Right atrium auricular region (tissue), 2 donors: ENCODE measurements at regions not wholly inside any gene's neighbourhood (a gene's known extent, or its start where the extent isn't known, plus 50 kb on each side); places are given as distances from the start of the nearest gene placed in this dataset.

Experiments
- DNase-seq: peaks from one replicate; pipeline ENCODE4 v3.0.0-alpha.2; 2019; ENCODE audit warnings: low spot score
- H3K27ac ChIP-seq, 2 donors: fragments of 200-600 bp; sonication (generic); 1 replicate in 1 of 2; 2 replicates in 1 of 2; pipeline ENCODE4 v1.5.1; 2016 to 2019
- H3K27me3 ChIP-seq, 2 donors: fragments of 200-600 bp; sonication (generic); one replicate each; pipeline versions ENCODE4 v1.5.1 to v1.6.0; 2017 to 2019
- H3K36me3 ChIP-seq: fragments of 200-600 bp; sonication (generic); one replicate; pipeline ENCODE4 v1.5.1; 2016
- H3K4me1 ChIP-seq, 2 donors: fragments of 200-600 bp; sonication (generic); one replicate each; pipeline versions ENCODE4 v1.5.1 to v1.6.0; 2017 to 2019
- H3K4me3 ChIP-seq, 2 donors: fragments of 200-600 bp; sonication (generic); 1 replicate in 1 of 2; 2 replicates in 1 of 2; pipeline ENCODE4 v1.5.1; 2017 to 2019; ENCODE audit warnings: mild to moderate bottlenecking in 1 of 2, moderate library complexity in 1 of 2
- H3K9me3 ChIP-seq, 2 donors: fragments of 200-600 bp; sonication (generic); one replicate each; pipeline ENCODE4 v1.5.1; 2019
- CTCF ChIP-seq, 2 donors: fragments of 200-600 bp; sonication (generic); IDR thresholded peaks; one replicate each; pipeline ENCODE4 v1.5.1; 2019; ENCODE audit warnings: antibody characterized with exemption in 2 of 2

DNA sequence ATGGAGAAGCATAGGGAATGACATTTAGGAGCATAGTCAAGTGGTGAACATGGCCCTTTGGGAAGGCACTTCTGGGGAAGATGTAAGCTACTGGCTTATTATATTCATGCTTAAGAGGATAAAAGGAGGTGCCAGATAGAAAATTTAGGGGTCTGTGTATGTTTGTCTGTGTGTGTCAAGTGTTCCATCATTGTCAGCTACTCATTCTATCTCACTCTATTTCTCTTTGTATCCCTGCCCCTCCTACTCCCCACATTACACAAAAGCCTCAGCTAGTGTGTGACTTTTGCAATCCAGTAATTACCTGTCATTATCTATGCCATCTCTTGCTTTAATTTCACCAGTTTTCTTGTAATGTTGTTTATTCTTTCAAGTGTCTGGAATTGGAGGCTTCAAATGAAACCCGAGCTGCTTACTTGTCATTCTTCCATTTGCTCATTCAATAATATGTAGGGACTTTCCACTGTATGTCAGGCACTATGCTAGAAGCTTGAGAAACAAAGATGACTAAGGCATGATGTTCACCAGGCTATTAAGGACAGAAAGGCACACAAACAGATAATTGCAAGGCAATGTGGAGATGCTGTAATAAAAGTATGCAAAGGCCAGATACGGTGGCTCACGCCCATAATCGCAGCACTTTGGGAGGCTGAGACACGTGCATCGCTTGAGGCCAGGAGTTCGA is 229.8 kb upstream of the TEX13C start:
- no peak for TF ChIP-seq CTCF (IDR thresholded peaks at IDR 0.05)
- no peak for DNase-seq
- H3K36me3 ChIP-seq: no peaks in the 10 kb centered on the region
- H3K4me3 ChIP-seq: no peak overlapping the region
- H3K9me3 ChIP-seq: no peaks in the 10 kb centered on the region
- H3K27me3 ChIP-seq: no peaks in the 10 kb centered on the region
- H3K27ac ChIP-seq: no peak overlapping the region
- no peaks in the 10 kb centered on the region for H3K4me1 ChIP-seq

GRCh38 chrX:125093852-125094251 is 225.8 kb upstream of the TEX13C start:
- no peak for DNase-seq
- no peaks in the 10 kb centered on the region for H3K9me3 ChIP-seq
- H3K36me3 ChIP-seq: no peaks in the 10 kb centered on the region
- H3K4me3 ChIP-seq: no peak overlapping the region
- no peak overlapping the region for H3K27ac ChIP-seq
- no peak for TF ChIP-seq CTCF (IDR thresholded peaks at IDR 0.05)
- no peaks in the 10 kb centered on the region for H3K27me3 ChIP-seq
- H3K4me1 ChIP-seq: no peaks in the 10 kb centered on the region

- H3K9me3 ChIP-seq: no peaks in the 10 kb centered on the region
- H3K4me3 ChIP-seq: no peak overlapping the region
- H3K27me3 ChIP-seq: no peaks in the 10 kb centered on the region
- no peak for DNase-seq
- H3K36me3 ChIP-seq: no peaks in the 10 kb centered on the region
- TF ChIP-seq CTCF (IDR thresholded peaks at IDR 0.05): no peak
- H3K4me1 ChIP-seq: no peaks in the 10 kb centered on the region
- no peak overlapping the region for H3K27ac ChIP-seq
These were observed 224.8 kb upstream of the TEX13C start for GRCh38 chrX:125094901-125095300.

GRCh38 chrX:125096469-125096868 is 223.2 kb upstream of the TEX13C start:
- Histone ChIP-seq H3K27ac (no peak overlapping the region), H3K36me3 (no peaks in the 10 kb centered on the region), H3K27me3 (no peaks in the 10 kb centered on the region), H3K4me1 (no peaks in the 10 kb centered on the region), H3K4me3 (no peak overlapping the region), H3K9me3 (no peaks in the 10 kb centered on the region)
- no peak for TF ChIP-seq CTCF (IDR thresholded peaks at IDR 0.05)
- DNase-seq: no peak

- H3K27me3 ChIP-seq: no peaks in the 10 kb centered on the region
- H3K27ac ChIP-seq: no peak overlapping the region
- H3K9me3 ChIP-seq: no peaks in the 10 kb centered on the region
- H3K36me3 ChIP-seq: no peaks in the 10 kb centered on the region
- no peak overlapping the region for H3K4me3 ChIP-seq
- DNase-seq: no peak
- no peak for TF ChIP-seq CTCF (IDR thresholded peaks at IDR 0.05)
- no peaks in the 10 kb centered on the region for H3K4me1 ChIP-seq
These were observed 222.8 kb upstream of the TEX13C start for GRCh38 chrX:125096870-125097269.
